Left cardiac atrium (tissue), 4 donors: ENCODE measurements at regions not wholly inside any gene's neighbourhood (a gene's known extent, or its start where the extent isn't known, plus 50 kb on each side); places are given as distances from the start of the nearest gene placed in this dataset.

Experiments used
- ATAC-seq, 2 donors: fragments of 200-7000 bp; cut with Tn5 transposase; one replicate each; pipeline ENCODE4 v1.9.1; 2020; ENCODE audit warnings: mild to moderate bottlenecking in 2 of 2, moderate library complexity in 2 of 2
- DNase-seq: peaks from one replicate; pipeline ENCODE4 v3.0.0-alpha.2; 2020
- intact Hi-C, 2 donors: fragments of 100-400 bp; cut with DNase I; formaldehyde crosslinking; loops; one replicate each; pipeline versions ENCODE4 v1.14.1 to v1.15.1; 2022 to 2023
- donor health status: DM: no; HTN: yes; CAD: no.
- donor health status: DM: no; HTN: yes; CAD: no; lungs with severe emphysema.
- donor health status: DM: yes; HTN: yes; CAD: no.
- donor health status: Dilated cardiomyopathy.

GRCh38 chr14:32254952-32255679 lies 52.0 kb upstream of the RNU6-8 start:
- DNase-seq: peak; percentile 65
- intact Hi-C loops: loop anchor here (2.0 to 10.0 kb wide), 8 partner anchors 127 to 803 kb away; no protein-coding TSS in a partner anchor

GRCh38 chr14:32255789-32256188 lies 52.7 kb upstream of the RNU6-8 start:
- intact Hi-C loops: loop anchor here (2.0 to 10.0 kb wide), 6 partner anchors 127 to 321 kb away; no protein-coding TSS in a partner anchor
- ATAC-seq (peak in 1 of 2 donors; percentile 18), DNase-seq (no peak)

More at GRCh38 chr14:32254952-32255679, 52.0 kb upstream of the RNU6-8 start:
- ATAC-seq: peak; percentile 85 to 89

- DNase-seq (no peak), ATAC-seq (no peak)
- intact Hi-C loops: loop anchor here (5.0 to 10.0 kb wide), 4 partner anchors 126 to 322 kb away; no protein-coding TSS in a partner anchor
Observed at GRCh38 chr14:32256576-32256975, 53.5 kb upstream of the RNU6-8 start.

- DNase-seq: no peak
- peak in 1 of 2 donors; percentile 70 for ATAC-seq
- intact Hi-C loops: loop anchor here (5.0 to 10.0 kb wide), 4 partner anchors 124 to 324 kb away; no protein-coding TSS in a partner anchor
Observed at GRCh38 chr14:32258336-32258993, 55.4 kb upstream of the RNU6-8 start.

- DNase-seq: no peak
- ATAC-seq: peak in 1 of 2 donors; percentile 59
- intact Hi-C loops: loop anchor here (5.0 to 10.0 kb wide), 4 partner anchors 123 to 325 kb away; no protein-coding TSS in a partner anchor
Observed at GRCh38 chr14:32259368-32260013, 56.4 kb upstream of the RNU6-8 start.

GRCh38 chr14:32263939-32264567 lies 61.0 kb upstream of the RNU6-8 start:
- ATAC-seq: no peak
- no peak for DNase-seq
- intact Hi-C loops: no loop called here

GRCh38 chr14:32265584-32265983 lies 62.5 kb upstream of the RNU6-8 start:
- DNase-seq: no peak
- intact Hi-C loops: no loop called here
- ATAC-seq: no peak

- intact Hi-C loops: no loop called here
- DNase-seq: no peak
- no peak for ATAC-seq
Observed at GRCh38 chr14:32277998-32278397, 51.1 kb upstream of the AKAP6 start.
